GM18519 (cell line): ENCODE measurements at regions not wholly inside any gene's neighbourhood (a gene's known extent, or its start where the extent isn't known, plus 50 kb on each side); places are given as distances from the start of the nearest gene placed in this dataset.

Experiments used
- ATAC-seq: cut with Tn5 transposase; IDR thresholded peaks from one replicate; pipeline ENCODE4 v1.9.1; 2021; ENCODE audit warnings: mild to moderate bottlenecking, moderate library complexity; ENCODE audit not compliant: unreplicated experiment, low FRiP score

DNA sequence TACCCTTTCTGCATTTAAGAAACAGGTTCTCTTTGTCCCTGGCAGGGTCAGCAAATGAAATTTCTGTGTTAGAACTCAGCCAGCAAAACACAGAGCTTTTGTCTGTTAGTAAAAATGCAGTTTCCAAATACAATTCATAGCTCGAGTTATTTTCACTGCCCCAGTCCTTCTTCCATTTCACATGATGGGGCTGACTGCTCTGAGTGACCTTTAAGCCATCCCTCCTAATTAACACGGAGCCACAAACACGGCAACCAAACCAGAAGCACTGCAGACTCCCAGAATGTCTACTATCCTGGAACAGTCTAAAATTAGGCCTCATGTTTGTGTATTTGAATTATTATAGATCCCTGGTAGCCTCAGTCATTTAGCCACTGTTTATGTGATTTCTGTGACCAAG, 99.1 kb upstream of the RGS4 start:
- no peak for ATAC-seq

DNA sequence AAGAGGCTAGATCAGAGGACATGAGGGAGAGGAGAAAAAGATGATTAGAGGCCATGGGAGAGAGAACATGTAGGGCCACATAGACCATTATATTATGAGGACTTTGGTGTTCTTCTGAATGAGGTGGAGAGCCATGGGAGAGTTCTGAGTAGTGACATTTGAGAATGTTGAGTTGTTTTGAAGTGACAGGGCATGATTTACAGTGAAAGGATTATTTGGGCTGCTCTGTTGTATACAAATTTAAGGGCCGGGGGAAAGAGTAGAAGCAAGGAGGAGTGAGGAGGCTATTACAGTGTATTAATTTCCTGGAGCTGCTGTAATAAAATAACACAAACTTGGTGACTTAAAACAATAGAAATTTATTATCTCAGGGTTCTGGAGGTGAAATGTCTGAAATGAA, 102.5 kb upstream of the RGS4 start:
- no peak for ATAC-seq

DNA sequence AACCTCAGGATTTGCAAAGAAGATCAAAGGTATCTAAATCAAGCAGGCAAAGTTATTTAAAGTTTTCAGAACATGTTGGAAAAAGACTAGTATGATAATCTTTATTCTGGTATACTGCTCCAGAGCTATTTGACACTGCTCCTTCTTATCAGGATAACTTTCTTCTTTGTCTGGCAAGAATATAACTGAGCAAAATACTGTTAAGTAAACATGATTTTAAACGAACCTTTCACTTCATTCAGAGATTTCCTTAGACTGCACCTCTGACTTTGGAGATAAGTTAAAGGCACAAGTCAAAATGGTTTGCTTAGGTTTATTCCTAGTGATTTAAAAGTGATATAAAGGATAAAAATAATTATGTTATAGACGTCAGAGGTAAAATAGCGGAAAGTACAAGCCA, 103.9 kb upstream of the CCDC190 start:
- no peak for ATAC-seq

DNA sequence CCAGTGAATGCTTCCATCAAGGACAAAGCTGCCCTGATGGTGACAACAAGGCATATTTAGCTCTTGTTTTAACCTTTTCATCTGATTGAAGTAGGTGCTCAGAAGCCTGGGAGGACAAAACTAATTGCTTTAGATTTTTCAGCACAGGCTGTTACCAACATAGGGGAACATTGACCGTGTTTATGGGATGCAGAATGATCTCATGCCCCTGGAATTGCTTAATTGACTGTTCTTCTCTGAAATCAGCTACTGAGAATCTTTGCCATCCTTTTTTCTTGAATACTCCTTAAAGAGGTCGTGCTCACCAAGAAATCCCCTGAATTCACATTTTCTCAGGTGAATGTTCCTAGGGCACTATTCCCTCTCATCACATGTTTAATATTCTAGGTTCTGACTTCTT, 95.9 kb upstream of the CCDC190 start:
- ATAC-seq = no peak

DNA sequence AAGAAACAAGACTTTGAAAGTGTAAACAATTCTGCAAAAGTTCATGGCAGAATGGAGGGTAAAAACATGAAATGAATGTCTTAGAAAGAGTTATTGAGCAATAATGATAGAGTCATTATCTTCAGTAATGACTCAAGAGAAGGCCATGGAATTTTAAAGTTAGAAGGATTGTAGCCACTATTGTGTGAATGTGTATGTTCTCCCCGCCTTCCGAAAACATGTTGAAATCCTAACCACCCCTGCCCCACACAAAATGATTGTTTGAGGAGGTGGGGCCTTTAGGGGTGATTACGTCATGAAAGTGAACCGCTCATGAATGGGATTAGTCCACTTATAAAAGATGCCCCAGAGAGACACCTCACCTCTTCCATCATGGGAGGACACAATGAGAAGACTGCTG, 93.8 kb upstream of the CCDC190 start:
- no peak for ATAC-seq

DNA sequence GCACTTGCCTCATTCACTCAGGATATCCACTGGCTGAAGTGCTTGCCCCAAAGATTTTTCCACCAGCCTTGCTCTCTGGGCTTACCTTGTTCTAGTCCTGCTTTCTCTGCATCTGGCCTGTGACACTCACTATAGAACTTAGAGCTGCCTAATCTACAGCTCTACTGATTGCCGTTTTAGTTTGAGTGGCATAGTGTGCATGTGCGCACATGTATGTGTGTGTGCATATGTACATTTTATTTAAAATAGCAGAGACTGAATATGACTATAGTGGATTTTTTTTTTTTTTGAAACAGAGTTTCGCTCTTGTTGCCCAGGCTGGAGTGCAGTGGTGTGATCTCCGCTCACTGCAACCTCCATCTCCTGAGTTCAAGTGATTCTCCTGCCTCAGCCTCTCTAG, 92.0 kb upstream of the CCDC190 start:
- no peak for ATAC-seq

GRCh38 chr1:162951553-162952315, 90.8 kb upstream of the CCDC190 start:
- peak; percentile 97 for ATAC-seq

- ATAC-seq = no peak
These were observed 89.2 kb upstream of the CCDC190 start for GRCh38 chr1:162950187-162950586.

- ATAC-seq = no peak
These were observed 85.7 kb upstream of the CCDC190 start for GRCh38 chr1:162946701-162947100.

DNA sequence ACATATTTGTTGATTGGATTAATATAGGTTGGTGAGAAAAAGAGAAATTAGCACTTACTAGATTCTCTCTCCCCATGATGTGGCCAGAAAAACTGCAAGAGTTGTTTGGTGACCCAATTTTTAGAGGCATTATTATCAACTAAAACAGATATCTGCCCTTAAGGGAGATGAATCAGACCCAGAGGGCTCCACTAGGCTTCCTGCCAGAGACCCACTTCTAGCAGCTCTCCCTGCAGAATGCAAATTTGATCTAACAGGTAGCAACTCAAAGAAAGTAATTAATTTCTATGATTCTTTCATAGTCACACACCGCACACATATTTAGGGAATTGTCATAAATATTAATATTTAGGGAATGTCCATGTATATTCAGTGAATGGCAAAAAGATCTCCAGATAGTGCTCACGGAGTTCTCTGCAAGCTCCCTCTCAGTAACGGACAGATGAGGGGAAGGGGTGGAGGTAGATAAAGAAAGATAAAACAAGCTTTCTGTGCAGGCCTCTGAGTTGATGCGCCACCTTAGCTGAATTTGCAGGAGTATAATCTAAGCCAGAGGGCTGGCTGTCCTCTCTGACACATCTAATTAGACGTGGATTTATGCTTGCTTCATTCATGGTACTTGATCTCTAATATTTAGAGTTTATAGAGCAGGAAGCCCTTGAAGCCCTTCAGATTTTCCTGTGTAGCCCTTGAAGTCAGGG, 84.1 kb upstream of the CCDC190 start:
- ATAC-seq = no peak

DNA sequence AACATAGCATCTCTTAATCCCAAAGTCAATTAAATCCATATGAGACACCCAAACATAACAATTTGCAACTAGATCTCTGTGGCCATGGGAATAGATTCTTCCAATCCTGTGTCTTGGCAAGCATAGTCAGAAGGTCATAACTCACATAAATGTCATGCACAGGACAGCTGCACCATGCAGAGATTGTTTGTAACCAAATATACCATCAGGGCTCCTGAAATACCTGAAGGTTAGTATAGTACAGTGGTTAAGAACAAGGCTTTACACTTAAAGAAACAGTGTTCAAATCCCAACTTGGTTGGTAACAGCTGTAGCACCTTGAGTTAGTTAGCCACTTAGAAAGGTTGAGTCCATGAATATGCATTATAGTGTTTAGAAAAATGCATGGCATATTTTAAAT, 82.6 kb upstream of the CCDC190 start:
- no peak for ATAC-seq

- no peak for ATAC-seq
These were observed 82.1 kb upstream of the CCDC190 start for GRCh38 chr1:162942916-162943559.

GRCh38 chr1:162941024-162941423, 80.0 kb upstream of the CCDC190 start:
- ATAC-seq = no peak

DNA sequence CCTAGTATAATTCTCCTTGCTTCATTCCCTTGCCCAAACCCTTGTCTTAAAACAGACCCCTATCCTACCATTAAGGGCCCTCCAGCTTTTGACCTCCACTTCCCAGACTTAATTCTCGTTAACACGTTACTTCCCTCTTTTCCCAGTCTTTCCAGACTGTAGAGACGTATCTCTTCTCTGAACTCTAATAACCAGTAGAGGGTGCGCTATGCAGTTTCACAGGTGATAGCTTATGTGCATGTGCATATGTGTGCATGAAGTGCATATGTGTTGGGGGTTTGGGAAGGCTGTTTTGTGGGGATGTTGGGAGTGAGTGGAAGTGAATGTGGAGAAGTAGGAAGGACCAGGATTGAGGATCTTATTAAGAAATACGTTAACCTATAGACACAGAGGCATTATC, 78.1 kb upstream of the CCDC190 start:
- no peak for ATAC-seq

GRCh38 chr1:162937716-162938395, 76.9 kb upstream of the CCDC190 start:
- ATAC-seq = no peak

- ATAC-seq = no peak
These were observed 70.1 kb upstream of the CCDC190 start for GRCh38 chr1:162930976-162931560.

DNA sequence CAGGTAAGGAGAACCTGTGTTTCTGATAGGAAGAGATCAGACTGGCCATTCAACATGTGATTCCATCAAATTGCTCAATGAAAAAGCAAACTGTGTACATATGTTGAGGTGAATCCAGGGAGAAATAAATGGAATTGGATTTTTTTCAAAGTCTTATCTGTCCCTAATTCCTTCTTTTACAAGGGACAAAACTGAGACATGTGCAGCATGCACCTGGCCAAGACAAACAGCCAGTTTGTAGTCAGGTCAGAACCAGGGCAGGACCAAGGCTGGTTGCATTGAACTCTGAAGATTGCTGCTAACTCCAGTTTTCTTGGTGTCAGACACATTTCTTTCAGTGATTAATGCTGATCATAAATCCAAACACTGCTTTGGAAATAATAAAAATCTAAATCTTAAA, 69.6 kb upstream of the CCDC190 start:
- no peak for ATAC-seq

GRCh38 chr1:162929177-162929576, 68.2 kb upstream of the CCDC190 start:
- ATAC-seq = no peak

DNA sequence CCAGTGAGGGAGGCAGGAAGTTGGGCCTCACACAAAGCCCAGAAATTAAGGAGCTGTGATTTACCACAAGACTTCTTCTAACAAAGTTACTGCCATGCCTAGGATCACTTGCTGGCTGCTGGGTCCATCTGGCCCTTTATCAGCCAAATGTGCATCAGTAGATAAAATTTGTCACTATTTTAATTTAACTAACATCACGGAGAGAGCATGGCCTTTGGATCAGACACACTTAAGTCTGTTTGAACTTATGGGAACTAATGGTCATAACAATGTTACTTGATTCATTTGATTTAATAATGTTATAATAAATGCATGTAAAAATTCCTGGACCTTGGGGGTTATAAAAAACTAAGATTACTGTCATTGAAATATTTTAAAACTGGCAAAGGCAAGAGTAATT, 67.2 kb upstream of the CCDC190 start:
- no peak for ATAC-seq

GRCh38 chr1:162927421-162927820, 66.4 kb upstream of the CCDC190 start:
- no peak for ATAC-seq

DNA sequence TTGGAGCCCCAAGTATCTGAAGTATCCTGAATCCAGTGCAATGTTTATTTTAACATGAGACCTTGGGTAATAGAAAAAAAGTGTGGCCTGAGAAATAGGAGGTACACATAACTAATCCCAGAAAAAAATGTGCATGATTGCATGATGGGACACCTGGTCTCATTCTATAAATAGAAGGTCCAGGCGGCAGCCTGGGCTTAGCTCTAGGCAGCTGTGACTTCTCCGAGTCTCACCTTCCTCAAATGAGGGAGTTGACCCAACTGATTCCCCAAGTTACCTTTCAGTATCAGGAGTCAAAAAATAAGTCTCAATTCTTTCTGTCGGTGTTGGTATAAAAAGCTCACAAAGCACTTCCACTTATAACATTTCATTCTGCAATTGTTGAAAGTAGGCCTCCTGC, 65.9 kb upstream of the CCDC190 start:
- ATAC-seq = no peak
